Panc1 (cell line): ENCODE measurements at regions not wholly inside any gene's neighbourhood (a gene's known extent, or its start where the extent isn't known, plus 50 kb on each side); places are given as distances from the start of the nearest gene placed in this dataset.

Experiments
- CTCF ChIP-seq: fragments of 450-650 bp; IDR thresholded peaks from 2 replicates; pipeline ENCODE4 v1.5.1; 2017; ENCODE audit warnings: mild to moderate bottlenecking
- POLR2AphosphoS5 ChIP-seq: IDR thresholded peaks from 2 replicates; pipeline ENCODE4 v1.6.1; 2012; ENCODE audit warnings: mild to moderate bottlenecking, low read depth, low read length, moderate library complexity
- REST ChIP-seq, 2 experiments: IDR thresholded peaks; 2 replicates each; pipeline ENCODE4 v1.6.1; 2011 to 2012; ENCODE audit warnings: low read depth in 2 of 2, control low read depth in 1 of 2, low read length in 1 of 2, mild to moderate bottlenecking in 1 of 2, moderate library complexity in 1 of 2; ENCODE audit not compliant: insufficient read depth in 1 of 2
- TCF7L2 ChIP-seq: IDR thresholded peaks from 2 replicates; pipeline ENCODE4 v1.6.1; 2011; ENCODE audit warnings: mild to moderate bottlenecking, low read depth, low read length, inconsistent platforms

GRCh38 chr22:34294986-34295385, 374.7 kb upstream of the LARGE1 start:
- TF ChIP-seq CTCF: no peak
- no peak for TF ChIP-seq REST (IDR thresholded peaks at IDR 0.05; ENCODE audit: insufficient read depth in 1 of 2, low read depth in 2 of 2, low read length in 1 of 2)
- TF ChIP-seq POLR2AphosphoS5: no peak
- no peak for TF ChIP-seq TCF7L2
